ENCODE measurements at regions not wholly inside any gene's neighbourhood (a gene's known extent, or its start where the extent isn't known, plus 50 kb on each side); places are given as distances from the start of the nearest gene placed in this dataset.

DNA sequence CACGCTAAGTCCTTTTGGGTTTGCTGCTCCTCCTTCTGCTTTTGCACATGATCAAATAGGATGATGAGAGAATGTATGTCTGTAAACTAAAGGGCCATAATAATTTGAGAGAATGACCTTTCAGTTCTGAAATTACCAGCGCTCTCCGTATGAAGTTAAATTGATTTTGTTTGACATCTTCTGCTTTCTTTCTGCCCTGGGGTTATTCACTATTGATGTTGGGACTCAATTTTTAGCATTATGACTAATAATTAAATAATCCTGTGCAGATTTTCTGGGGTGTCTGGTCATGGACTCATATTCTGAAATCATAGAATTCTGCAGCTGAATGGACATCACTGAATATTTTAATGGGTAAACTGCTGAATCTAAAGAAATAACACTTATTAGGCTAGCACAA, 423.2 kb downstream of the POM121L12 start (continued):
- TF ChIP-seq, protein P1, sequence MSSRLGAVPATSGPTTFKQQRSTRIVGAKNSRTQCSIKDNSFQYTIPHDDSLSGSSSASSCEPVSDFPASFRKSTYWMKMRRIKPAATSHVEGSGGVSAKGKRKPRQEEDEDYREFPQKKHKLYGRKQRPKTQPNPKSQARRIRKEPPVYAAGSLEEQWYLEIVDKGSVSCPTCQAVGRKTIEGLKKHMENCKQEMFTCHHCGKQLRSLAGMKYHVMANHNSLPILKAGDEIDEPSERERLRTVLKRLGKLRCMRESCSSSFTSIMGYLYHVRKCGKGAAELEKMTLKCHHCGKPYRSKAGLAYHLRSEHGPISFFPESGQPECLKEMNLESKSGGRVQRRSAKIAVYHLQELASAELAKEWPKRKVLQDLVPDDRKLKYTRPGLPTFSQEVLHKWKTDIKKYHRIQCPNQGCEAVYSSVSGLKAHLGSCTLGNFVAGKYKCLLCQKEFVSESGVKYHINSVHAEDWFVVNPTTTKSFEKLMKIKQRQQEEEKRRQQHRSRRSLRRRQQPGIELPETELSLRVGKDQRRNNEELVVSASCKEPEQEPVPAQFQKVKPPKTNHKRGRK (CRISPR knock-in tag; IDR thresholded peaks at IDR 0.05; ENCODE audit: borderline replicate concordance) = no peak
- TF ChIP-seq, protein P2, sequence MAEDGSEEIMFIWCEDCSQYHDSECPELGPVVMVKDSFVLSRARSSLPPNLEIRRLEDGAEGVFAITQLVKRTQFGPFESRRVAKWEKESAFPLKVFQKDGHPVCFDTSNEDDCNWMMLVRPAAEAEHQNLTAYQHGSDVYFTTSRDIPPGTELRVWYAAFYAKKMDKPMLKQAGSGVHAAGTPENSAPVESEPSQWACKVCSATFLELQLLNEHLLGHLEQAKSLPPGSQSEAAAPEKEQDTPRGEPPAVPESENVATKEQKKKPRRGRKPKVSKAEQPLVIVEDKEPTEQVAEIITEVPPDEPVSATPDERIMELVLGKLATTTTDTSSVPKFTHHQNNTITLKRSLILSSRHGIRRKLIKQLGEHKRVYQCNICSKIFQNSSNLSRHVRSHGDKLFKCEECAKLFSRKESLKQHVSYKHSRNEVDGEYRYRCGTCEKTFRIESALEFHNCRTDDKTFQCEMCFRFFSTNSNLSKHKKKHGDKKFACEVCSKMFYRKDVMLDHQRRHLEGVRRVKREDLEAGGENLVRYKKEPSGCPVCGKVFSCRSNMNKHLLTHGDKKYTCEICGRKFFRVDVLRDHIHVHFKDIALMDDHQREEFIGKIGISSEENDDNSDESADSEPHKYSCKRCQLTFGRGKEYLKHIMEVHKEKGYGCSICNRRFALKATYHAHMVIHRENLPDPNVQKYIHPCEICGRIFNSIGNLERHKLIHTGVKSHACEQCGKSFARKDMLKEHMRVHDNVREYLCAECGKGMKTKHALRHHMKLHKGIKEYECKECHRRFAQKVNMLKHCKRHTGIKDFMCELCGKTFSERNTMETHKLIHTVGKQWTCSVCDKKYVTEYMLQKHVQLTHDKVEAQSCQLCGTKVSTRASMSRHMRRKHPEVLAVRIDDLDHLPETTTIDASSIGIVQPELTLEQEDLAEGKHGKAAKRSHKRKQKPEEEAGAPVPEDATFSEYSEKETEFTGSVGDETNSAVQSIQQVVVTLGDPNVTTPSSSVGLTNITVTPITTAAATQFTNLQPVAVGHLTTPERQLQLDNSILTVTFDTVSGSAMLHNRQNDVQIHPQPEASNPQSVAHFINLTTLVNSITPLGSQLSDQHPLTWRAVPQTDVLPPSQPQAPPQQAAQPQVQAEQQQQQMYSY (CRISPR knock-in tag; IDR thresholded peaks at IDR 0.05) = no peak
- no peak for TF ChIP-seq HMGA2 (CRISPR knock-in tag; IDR thresholded peaks at IDR 0.05)

DNA sequence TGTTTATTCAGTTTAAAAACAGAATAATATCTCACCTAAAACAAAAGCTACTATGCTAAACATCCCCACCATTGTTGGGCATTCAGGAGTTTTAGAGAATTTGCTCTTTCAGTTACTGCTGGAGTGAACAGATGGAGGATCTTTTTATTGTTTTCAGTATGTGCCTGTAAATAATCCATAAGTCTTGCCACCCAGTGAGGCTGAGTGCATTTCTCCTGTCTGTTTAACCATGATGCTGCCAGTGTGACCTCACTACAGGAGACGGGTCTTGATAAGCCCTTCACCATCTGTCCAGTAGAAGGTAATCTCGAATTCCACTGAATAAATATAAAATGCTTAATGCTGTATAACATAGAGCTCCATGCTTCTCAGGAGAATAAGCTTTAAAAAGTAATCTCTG, 430.9 kb downstream of the POM121L12 start:
- no peaks in the 10 kb centered on the region for H3K4me1 Mint-ChIP-seq
- no peaks in the 10 kb centered on the region for H3K27me3 Mint-ChIP-seq (ENCODE audit: low read depth)
- ChIA-PET POLR2A (no interaction called here), CTCF (no interaction called here)
- peaks cover 2% of the 10 kb centered on the region; the same call in 1 of the 2 replicates for H3K36me3 Mint-ChIP-seq
- no peak overlapping the region for H3K27ac Mint-ChIP-seq
- no peak for TF ChIP-seq JAZF1 (CRISPR knock-in tag; IDR thresholded peaks at IDR 0.05)
- TF ChIP-seq ZNF396 (CRISPR knock-in tag; IDR thresholded peaks at IDR 0.05; ENCODE audit: borderline replicate concordance) = no peak
- no peak for TF ChIP-seq SMAD4 (CRISPR knock-in tag; IDR thresholded peaks at IDR 0.05)
- no peak for TF ChIP-seq E2F5 (CRISPR knock-in tag; IDR thresholded peaks at IDR 0.05)
- no peak for TF ChIP-seq PRRX2 (CRISPR knock-in tag; IDR thresholded peaks at IDR 0.05)
- TF ChIP-seq CREM (CRISPR knock-in tag; IDR thresholded peaks at IDR 0.05) = no peak
- no peak for TF ChIP-seq TEAD4 (CRISPR knock-in tag; IDR thresholded peaks at IDR 0.05)
- no peak for TF ChIP-seq TEAD1 (CRISPR knock-in tag; IDR thresholded peaks at IDR 0.05)
- TF ChIP-seq RORB (CRISPR knock-in tag; IDR thresholded peaks at IDR 0.05) = no peak
- TF ChIP-seq STAT6 (CRISPR knock-in tag; conservative IDR thresholded peaks at IDR 0.05; ENCODE audit: low read depth) = no peak
- TF ChIP-seq, protein P3, sequence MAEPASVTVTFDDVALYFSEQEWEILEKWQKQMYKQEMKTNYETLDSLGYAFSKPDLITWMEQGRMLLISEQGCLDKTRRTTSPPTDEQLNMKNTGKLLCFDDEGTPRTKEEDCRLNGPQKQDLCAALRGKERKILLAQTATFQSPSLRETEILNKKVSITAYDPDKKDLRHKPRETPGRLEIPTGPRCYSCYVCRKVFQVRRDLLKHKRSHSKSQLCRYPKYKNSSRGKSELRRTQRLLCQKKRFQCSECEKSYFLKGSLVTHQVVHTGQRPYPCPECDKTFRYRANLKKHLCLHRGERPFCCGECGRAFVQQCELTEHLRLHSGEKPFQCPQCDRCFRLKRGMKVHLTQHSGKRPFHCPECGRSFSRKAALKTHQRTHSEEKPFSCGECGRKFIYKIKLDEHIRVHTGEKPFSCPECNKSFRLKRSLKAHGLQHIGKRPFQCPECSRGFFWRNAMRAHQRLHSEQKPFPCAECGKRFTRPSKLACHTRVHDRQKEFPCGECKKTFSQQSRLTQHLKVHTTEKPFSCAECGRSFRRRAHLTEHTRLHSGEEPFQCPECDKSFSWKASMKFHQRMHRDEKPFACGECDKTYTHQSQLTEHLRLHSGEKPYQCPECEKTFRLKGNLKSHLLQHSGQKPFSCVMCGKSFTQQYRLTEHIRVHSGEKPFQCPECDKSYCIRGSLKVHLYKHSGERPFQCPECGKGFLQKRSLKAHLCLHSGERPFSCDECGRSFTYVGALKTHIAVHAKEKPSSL (CRISPR knock-in tag; conservative IDR thresholded peaks at IDR 0.05) = no peak
- no peak for TF ChIP-seq RELA (CRISPR knock-in tag; IDR thresholded peaks at IDR 0.05; ENCODE audit: borderline replicate concordance)
- TF ChIP-seq CREB1 (CRISPR knock-in tag; IDR thresholded peaks at IDR 0.05) = no peak
- no peak for TF ChIP-seq ZNF138 (CRISPR knock-in tag; conservative IDR thresholded peaks at IDR 0.05)
- no peak overlapping the region for H3K4me3 Mint-ChIP-seq
- ATAC-seq = no peak
- no peak for DNase-seq (ENCODE audit: low spot score)
- H3K9me3 Mint-ChIP-seq = peaks cover 21% of the 10 kb centered on the region

Data from WTC11 (cell line).